Adrenal gland (tissue), 9 donors: ENCODE measurements at regions not wholly inside any gene's neighbourhood (a gene's known extent, or its start where the extent isn't known, plus 50 kb on each side); places are given as distances from the start of the nearest gene placed in this dataset.
"Not testable (repeated sequence)": the region's sequence is repeated elsewhere in the genome, so short reads cannot be mapped to it uniquely, and the experiment has no call there.

Experiments
- DNase-seq, 7 donors: peaks; one replicate each; pipeline ENCODE4 v3.0.0-alpha.2; 2019 to 2020
- H3K27ac ChIP-seq, 5 donors: fragments of 200-600 bp; sonication (generic) in 4 of 5; 1 replicate in 3 of 5; 2 replicates in 2 of 5; pipeline versions ENCODE4 v1.5.1 to v1.8.0; 2016 to 2020; ENCODE audit warnings: mild to moderate bottlenecking in 1 of 5
- H3K27me3 ChIP-seq: fragments of 200-600 bp; 2 replicates; pipeline ENCODE4 v1.8.0; 2021
- H3K36me3 ChIP-seq, 2 donors: fragments of 200-600 bp; replicated peaks in 1 of 2; 1 replicate in 1 of 2; 2 replicates in 1 of 2; pipeline versions ENCODE4 v1.5.1 to v1.8.0; 2018 to 2022
- H3K4me1 ChIP-seq, 2 donors: fragments of 200-600 bp; replicated peaks in 1 of 2; 1 replicate in 1 of 2; 2 replicates in 1 of 2; pipeline versions ENCODE4 v1.5.1 to v1.8.0; 2018 to 2021
- H3K4me3 ChIP-seq, 4 donors: fragments of 200-600 bp; sonication (generic) in 3 of 4; one replicate each; pipeline ENCODE4 v1.5.1; 2016 to 2018
- H3K9me3 ChIP-seq, 3 donors: fragments of 200-600 bp; sonication (generic) in 1 of 3; replicated peaks in 1 of 3; 1 replicate in 2 of 3; 2 replicates in 1 of 3; pipeline versions ENCODE4 v1.5.1 to v1.8.0; 2016 to 2021
- POLR2A ChIP-seq, 2 donors: fragments of 450-650 bp; IDR thresholded peaks; one replicate each; pipeline ENCODE4 v1.6.1; 2017; ENCODE audit warnings: antibody characterized with exemption in 2 of 2, mild to moderate bottlenecking in 2 of 2, moderate library complexity in 1 of 2
- WGBS, 4 donors: extraction: QIAGEN DNeasy Blood & Tissue Kit in 2 of 4; methylation state at CpG; one replicate each; pipeline versions ENCODE4 v1.1.5 to v1.1.7; 2013 to 2017; 5-methylcytosine and 5-hydroxymethylcytosine counted together
- intact Hi-C, 2 donors: fragments of 100-400 bp; cut with DNase I; formaldehyde crosslinking; loops; one replicate each; pipeline versions ENCODE4 v1.14.1 to v1.15.0; 2022 to 2023
- TF ChIP-seq, protein P1 (sequence below), 6 experiments: fragments of 450-650 bp in 4 of 6; fragments of 200-600 bp in 2 of 6; sonication (generic) in 1 of 6; IDR thresholded peaks; 1 replicate in 5 of 6; 2 replicates in 1 of 6; pipeline versions ENCODE4 v1.5.1 to v1.8.0; 2016 to 2021; ENCODE audit warnings: antibody characterized with exemption in 6 of 6, mild to moderate bottlenecking in 2 of 6, moderate library complexity in 1 of 6
- donor health status: healthy with polysubstance abuse.
- donor health status: Bipolar disorder and iron deficiency.
- donor health status: DM: yes; HTN: yes; CAD: no.
- donor health status: DM: no; HTN: no; CAD: no.
- donor health status: DM: no; HTN: no; CAD: no.

DNA sequence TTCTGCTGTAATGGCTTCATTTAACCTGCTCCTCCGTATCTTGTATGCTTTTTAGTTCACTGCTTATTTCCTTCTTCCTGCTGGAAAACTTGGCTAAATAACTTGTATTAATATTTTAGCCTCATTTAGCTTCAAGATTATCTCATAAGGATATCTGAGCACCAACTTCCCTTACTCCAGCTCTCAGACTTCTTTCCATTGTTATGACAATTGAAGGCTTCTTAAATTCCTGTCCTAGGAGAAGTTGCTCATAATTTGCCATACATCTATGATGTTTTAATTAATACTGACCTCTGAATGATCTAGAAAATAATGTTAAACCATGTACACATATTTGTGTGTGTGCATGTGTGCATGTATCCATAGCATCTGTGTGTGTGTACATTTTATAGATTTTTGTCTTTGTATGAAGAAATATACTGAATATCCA, 1524.4 kb upstream of the TPTE start:
- no peak for DNase-seq
- H3K9me3 ChIP-seq = no peaks in the 10 kb centered on the region
- no peak overlapping the region for H3K4me3 ChIP-seq
- no peaks in the 10 kb centered on the region for H3K4me1 ChIP-seq
- TF ChIP-seq POLR2A (IDR thresholded peaks at IDR 0.05) = no peak
- TF ChIP-seq, protein P1, sequence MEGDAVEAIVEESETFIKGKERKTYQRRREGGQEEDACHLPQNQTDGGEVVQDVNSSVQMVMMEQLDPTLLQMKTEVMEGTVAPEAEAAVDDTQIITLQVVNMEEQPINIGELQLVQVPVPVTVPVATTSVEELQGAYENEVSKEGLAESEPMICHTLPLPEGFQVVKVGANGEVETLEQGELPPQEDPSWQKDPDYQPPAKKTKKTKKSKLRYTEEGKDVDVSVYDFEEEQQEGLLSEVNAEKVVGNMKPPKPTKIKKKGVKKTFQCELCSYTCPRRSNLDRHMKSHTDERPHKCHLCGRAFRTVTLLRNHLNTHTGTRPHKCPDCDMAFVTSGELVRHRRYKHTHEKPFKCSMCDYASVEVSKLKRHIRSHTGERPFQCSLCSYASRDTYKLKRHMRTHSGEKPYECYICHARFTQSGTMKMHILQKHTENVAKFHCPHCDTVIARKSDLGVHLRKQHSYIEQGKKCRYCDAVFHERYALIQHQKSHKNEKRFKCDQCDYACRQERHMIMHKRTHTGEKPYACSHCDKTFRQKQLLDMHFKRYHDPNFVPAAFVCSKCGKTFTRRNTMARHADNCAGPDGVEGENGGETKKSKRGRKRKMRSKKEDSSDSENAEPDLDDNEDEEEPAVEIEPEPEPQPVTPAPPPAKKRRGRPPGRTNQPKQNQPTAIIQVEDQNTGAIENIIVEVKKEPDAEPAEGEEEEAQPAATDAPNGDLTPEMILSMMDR (IDR thresholded peaks at IDR 0.05) = no peak
- H3K27me3 ChIP-seq = peaks cover 13% of the 10 kb centered on the region
- no peak overlapping the region for H3K27ac ChIP-seq
- no peaks in the 10 kb centered on the region for H3K36me3 ChIP-seq
- intact Hi-C loops = no loop called here
- 43 to 61% (median 56%) methylated on average over 1 of the region's 1 CpG for WGBS, 4 donors

DNA sequence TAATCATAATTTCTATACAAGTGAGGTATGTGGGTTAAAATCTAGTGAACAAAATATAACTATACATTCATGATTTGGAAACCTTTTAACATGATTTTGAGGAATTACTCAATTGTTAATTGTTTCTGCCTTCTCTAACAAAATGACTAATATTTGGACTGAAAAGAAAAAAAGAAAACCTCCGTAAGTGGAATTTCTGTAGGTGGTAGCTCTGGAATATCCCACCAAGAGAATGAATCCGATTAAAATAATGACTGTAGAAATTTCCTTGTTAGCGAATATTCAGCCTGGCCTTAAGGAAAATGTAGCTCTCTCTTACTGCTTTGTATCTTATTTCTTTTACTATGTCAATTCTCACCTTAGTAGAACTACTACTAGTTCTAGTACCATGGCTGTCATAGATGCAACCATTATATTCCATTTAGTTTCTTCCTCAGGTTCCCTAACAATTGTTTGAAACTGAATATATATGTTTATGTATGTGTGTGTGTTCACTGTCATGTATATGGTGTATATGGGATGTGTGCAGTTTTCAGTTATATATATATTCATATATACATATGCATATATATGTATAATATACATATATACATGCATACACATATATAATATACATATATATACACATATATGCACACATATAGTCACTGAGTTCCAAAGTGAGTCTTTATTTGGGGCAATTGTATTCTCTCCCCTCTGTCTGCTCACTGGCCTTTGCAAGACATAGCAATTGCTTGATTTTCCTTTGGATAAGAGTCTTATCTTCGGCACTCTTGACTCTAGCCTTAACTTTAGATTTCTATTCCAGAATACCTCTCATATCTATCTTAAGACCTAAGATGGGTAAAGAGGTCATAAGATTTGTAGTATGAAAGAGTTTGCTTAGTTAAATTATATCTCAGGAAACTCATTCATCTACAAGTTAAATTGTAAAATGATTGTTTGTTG, 1523.7 kb upstream of the TPTE start:
- H3K9me3 ChIP-seq, H3K4me3 ChIP-seq, H3K36me3 ChIP-seq, H3K4me1 ChIP-seq, H3K27ac ChIP-seq, DNase-seq, intact Hi-C loops: not testable (repeated sequence)
- 28 to 36% (median 32%) methylated on average over 4 of the region's 4 CpGs for WGBS, 4 donors
- peaks cover 11% of the 10 kb centered on the region for H3K27me3 ChIP-seq

GRCh38 chr21:8998480-8998879, 1522.9 kb upstream of the TPTE start:
- 65 to 73% (median 68%) methylated on average over 1 of the region's 1 CpG for WGBS, 4 donors
- H3K4me1 ChIP-seq, H3K4me3 ChIP-seq, DNase-seq, H3K36me3 ChIP-seq, H3K27me3 ChIP-seq, H3K9me3 ChIP-seq, H3K27ac ChIP-seq, intact Hi-C loops: not testable (repeated sequence)

- TF ChIP-seq, protein P1 (IDR thresholded peaks at IDR 0.05) = no peak
- no peak for TF ChIP-seq POLR2A (IDR thresholded peaks at IDR 0.05)
- intact Hi-C loops = no loop called here
- 19 to 24% (median 21%) methylated on average over 4 of the region's 4 CpGs for WGBS, 4 donors
Measured at GRCh38 chr21:8998946-8999681, 1522.3 kb upstream of the TPTE start.

DNA sequence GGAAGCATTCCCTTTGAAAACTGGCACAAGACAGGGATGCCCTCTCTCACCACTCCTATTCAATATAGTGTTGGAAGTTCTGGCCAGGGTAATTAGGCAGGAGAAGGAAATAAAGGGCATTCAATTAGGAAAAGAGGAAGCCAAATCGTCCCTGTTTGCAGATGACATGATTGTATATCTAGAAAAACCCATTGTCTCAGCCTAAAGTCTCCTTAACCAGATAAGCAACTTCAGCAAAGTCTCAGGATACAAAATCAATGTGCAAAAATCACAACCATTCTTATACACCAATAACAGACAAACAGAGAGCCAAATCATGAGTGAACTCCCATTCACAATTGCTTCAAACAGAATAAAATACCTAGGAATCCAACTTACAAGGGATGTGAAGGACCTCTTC, 1521.3 kb upstream of the TPTE start:
- H3K9me3 ChIP-seq, H3K4me1 ChIP-seq, intact Hi-C loops, H3K27me3 ChIP-seq, H3K36me3 ChIP-seq, H3K4me3 ChIP-seq, DNase-seq, H3K27ac ChIP-seq: not testable (repeated sequence)
- WGBS, 4 donors = 2 to 8% (median 5%) methylated on average over 1 of the region's 1 CpG

More at GRCh38 chr21:8998946-8999681, 1522.3 kb upstream of the TPTE start:
- DNase-seq = no peak
- no peaks in the 10 kb centered on the region for H3K9me3 ChIP-seq
- no peaks in the 10 kb centered on the region for H3K36me3 ChIP-seq
- no peak overlapping the region for H3K4me3 ChIP-seq
- H3K27ac ChIP-seq = no peak overlapping the region
- H3K27me3 ChIP-seq = peaks cover 6% of the 10 kb centered on the region
- no peaks in the 10 kb centered on the region for H3K4me1 ChIP-seq

DNA sequence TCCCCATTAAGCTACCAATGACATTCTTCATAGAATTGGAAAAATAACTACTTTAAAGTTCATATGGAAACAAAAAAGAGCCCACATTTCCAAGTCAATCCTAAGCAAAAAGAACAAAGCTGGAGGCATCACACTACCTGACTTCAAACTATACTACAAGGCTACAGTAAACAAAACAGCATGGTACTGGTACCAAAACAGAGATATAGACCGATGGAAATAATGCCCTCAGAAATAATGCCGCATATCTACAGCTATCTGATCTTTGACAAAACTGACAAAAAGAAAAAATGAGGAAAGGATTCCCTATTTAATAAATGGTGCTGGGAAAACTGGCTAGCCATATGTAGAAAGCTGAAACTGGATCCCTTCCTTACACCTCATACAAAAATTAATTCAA, 1520.7 kb upstream of the TPTE start:
- DNase-seq = not testable (repeated sequence)

GRCh38 chr21:9001890-9002663, 1519.3 kb upstream of the TPTE start:
- H3K9me3 ChIP-seq, H3K36me3 ChIP-seq, H3K27ac ChIP-seq, H3K4me3 ChIP-seq, intact Hi-C loops, H3K27me3 ChIP-seq, H3K4me1 ChIP-seq, DNase-seq: not testable (repeated sequence)
- WGBS, 4 donors = 51 to 61% (median 56%) methylated on average over 5 of the region's 5 CpGs

More for the DNA sequence above, 1520.7 kb upstream of the TPTE start:
- H3K9me3 ChIP-seq, H3K4me3 ChIP-seq, H3K4me1 ChIP-seq, H3K27ac ChIP-seq, H3K27me3 ChIP-seq, intact Hi-C loops, H3K36me3 ChIP-seq: not testable (repeated sequence)
- WGBS, 4 donors = 57 to 69% (median 66%) methylated on average over 2 of the region's 2 CpGs
